K562 (cell line): ENCODE measurements at regions not wholly inside any gene's neighbourhood (a gene's known extent, or its start where the extent isn't known, plus 50 kb on each side); places are given as distances from the start of the nearest gene placed in this dataset.

Source experiments
- ATF6 ChIP-seq: sonication (generic); formaldehyde crosslinking; IDR thresholded peaks from 2 replicates; pipeline ENCODE4 v1.4.0; 2020; ENCODE audit warnings: mild to moderate bottlenecking, missing genetic modification reagents
- BRD4 ChIP-seq: fragments of 200-600 bp; sonication (generic); IDR thresholded peaks from 2 replicates; pipeline ENCODE4 v1.6.1; 2017; ENCODE audit warnings: inconsistent platforms
- CREM ChIP-seq: IDR thresholded peaks from 2 replicates; pipeline ENCODE4 v1.6.1; 2014; ENCODE audit warnings: antibody characterized with exemption, low read depth
- CTCFL ChIP-seq: IDR thresholded peaks from 2 replicates; pipeline ENCODE4 v1.6.1; 2011; ENCODE audit warnings: borderline replicate concordance, low read depth, mild to moderate bottlenecking, moderate library complexity, low read length; ENCODE audit not compliant: insufficient read depth, poor library complexity, severe bottlenecking
- IRF9 ChIP-seq: fragments of 450-650 bp; IDR thresholded peaks from 2 replicates; pipeline ENCODE4 v1.6.1; 2016; ENCODE audit warnings: missing biosample characterization, missing genetic modification characterization
- PURB ChIP-seq: sonication (generic); formaldehyde crosslinking; IDR thresholded peaks from 2 replicates; pipeline ENCODE4 v1.9.0; 2021; ENCODE audit warnings: low read depth, mild to moderate bottlenecking, missing genetic modification reagents
- SRSF9 ChIP-seq: fragments of 200-400 bp; formaldehyde crosslinking; IDR thresholded peaks from 2 replicates; pipeline ENCODE4 v1.6.1; 2017; ENCODE audit warnings: low read depth, low read length, borderline replicate concordance
- ZNF224 ChIP-seq: sonication (generic); formaldehyde crosslinking; IDR thresholded peaks from 2 replicates; pipeline ENCODE4 v1.8.0; 2022; ENCODE audit warnings: mild to moderate bottlenecking, missing genetic modification reagents
- ZNF444 ChIP-seq: fragments of 250-450 bp; sonication (Bioruptor Pico); IDR thresholded peaks from 2 replicates; pipeline ENCODE4 v1.4.0; 2020; ENCODE audit warnings: mild to moderate bottlenecking, moderate library complexity
- TF ChIP-seq, protein P1 (sequence below), 2 experiments: fragments of 450-650 bp in 1 of 2; IDR thresholded peaks; 2 replicates each; pipeline ENCODE4 v1.6.1; 2011 to 2017; ENCODE audit warnings: low read depth in 2 of 2, antibody characterized with exemption in 1 of 2, borderline replicate concordance in 1 of 2, low read length in 1 of 2, mild to moderate bottlenecking in 1 of 2, mixed read lengths in 1 of 2; ENCODE audit not compliant: control insufficient read depth in 1 of 2
- TF ChIP-seq, protein P2 (sequence below): sonication (generic); formaldehyde crosslinking; IDR thresholded peaks from 2 replicates; pipeline ENCODE4 v1.8.1; 2023; ENCODE audit warnings: mild to moderate bottlenecking, missing genetic modification reagents

- TF ChIP-seq, protein P1, sequence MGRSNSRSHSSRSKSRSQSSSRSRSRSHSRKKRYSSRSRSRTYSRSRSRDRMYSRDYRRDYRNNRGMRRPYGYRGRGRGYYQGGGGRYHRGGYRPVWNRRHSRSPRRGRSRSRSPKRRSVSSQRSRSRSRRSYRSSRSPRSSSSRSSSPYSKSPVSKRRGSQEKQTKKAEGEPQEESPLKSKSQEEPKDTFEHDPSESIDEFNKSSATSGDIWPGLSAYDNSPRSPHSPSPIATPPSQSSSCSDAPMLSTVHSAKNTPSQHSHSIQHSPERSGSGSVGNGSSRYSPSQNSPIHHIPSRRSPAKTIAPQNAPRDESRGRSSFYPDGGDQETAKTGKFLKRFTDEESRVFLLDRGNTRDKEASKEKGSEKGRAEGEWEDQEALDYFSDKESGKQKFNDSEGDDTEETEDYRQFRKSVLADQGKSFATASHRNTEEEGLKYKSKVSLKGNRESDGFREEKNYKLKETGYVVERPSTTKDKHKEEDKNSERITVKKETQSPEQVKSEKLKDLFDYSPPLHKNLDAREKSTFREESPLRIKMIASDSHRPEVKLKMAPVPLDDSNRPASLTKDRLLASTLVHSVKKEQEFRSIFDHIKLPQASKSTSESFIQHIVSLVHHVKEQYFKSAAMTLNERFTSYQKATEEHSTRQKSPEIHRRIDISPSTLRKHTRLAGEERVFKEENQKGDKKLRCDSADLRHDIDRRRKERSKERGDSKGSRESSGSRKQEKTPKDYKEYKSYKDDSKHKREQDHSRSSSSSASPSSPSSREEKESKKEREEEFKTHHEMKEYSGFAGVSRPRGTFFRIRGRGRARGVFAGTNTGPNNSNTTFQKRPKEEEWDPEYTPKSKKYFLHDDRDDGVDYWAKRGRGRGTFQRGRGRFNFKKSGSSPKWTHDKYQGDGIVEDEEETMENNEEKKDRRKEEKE (IDR thresholded peaks at IDR 0.05; ENCODE audit: borderline replicate concordance in 1 of 2, control insufficient read depth in 1 of 2, low read depth in 2 of 2, low read length in 1 of 2) = no peak
- no peak for TF ChIP-seq ATF6 (CRISPR knock-in tag)
- TF ChIP-seq BRD4 = no peak
- TF ChIP-seq CREM = no peak
- TF ChIP-seq ZNF224 (CRISPR knock-in tag) = no peak
- no peak for TF ChIP-seq IRF9 (tag)
- no peak for TF ChIP-seq CTCFL
- TF ChIP-seq ZNF444 = no peak
- TF ChIP-seq, protein P2, sequence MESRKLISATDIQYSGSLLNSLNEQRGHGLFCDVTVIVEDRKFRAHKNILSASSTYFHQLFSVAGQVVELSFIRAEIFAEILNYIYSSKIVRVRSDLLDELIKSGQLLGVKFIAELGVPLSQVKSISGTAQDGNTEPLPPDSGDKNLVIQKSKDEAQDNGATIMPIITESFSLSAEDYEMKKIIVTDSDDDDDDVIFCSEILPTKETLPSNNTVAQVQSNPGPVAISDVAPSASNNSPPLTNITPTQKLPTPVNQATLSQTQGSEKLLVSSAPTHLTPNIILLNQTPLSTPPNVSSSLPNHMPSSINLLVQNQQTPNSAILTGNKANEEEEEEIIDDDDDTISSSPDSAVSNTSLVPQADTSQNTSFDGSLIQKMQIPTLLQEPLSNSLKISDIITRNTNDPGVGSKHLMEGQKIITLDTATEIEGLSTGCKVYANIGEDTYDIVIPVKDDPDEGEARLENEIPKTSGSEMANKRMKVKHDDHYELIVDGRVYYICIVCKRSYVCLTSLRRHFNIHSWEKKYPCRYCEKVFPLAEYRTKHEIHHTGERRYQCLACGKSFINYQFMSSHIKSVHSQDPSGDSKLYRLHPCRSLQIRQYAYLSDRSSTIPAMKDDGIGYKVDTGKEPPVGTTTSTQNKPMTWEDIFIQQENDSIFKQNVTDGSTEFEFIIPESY (CRISPR knock-in tag) = no peak
- no peak for TF ChIP-seq PURB (CRISPR knock-in tag)
- TF ChIP-seq SRSF9 = no peak
These were observed 113.7 kb downstream of the TRIM27 start (continued) for GRCh38 chr6:28809947-28810658.
